ENCODE measurements at regions not wholly inside any gene's neighbourhood (a gene's known extent, or its start where the extent isn't known, plus 50 kb on each side); places are given as distances from the start of the nearest gene placed in this dataset.

- POLR2A ChIA-PET, result no interaction called here
- Histone ChIP-seq H4K20me1 (ENCODE audit: insufficient read depth, low read length) (no peaks in the 10 kb centered on the region), H3K4me1 (ENCODE audit: insufficient read depth, low read length) (no peaks in the 10 kb centered on the region), H3K4me2 (ENCODE audit: low read depth, low read length) (no peak overlapping the region), H3K36me3 (replicated peaks in 1 of 2; ENCODE audit: control insufficient read depth in 1 of 2, insufficient read depth in 2 of 2, low read length in 2 of 2) (no peaks in the 10 kb centered on the region), H3K9me3 (ENCODE audit: low read length) (peaks cover 7% of the 10 kb centered on the region; the same call in 1 of the 2 replicates), H3K79me2 (ENCODE audit: insufficient read depth, low read length) (no peaks in the 10 kb centered on the region), H3K27me3 (ENCODE audit: control insufficient read depth in 1 of 2, insufficient read depth in 2 of 2, low read length in 2 of 2) (no peaks in the 10 kb centered on the region), H3K9ac (ENCODE audit: insufficient read depth, low read depth, low read length) (no peak overlapping the region), H3K27ac (ENCODE audit: extremely low read length, insufficient read depth, low read length) (no peak overlapping the region), H2AFZ (ENCODE audit: low read length) (no peak overlapping the region), H3K4me3 (replicated peaks in 1 of 3; ENCODE audit: insufficient read depth in 1 of 3, low read depth in 2 of 3, low read length in 3 of 3) (no peak overlapping the region)
- ATAC-seq (peak; percentile 88), DNase-seq (ENCODE audit: low spot score) (peak; percentile 25), FAIRE-seq (peak; percentile 40)
- in situ Hi-C loops (cut with HindIII; ENCODE audit: extremely low pct_ligation_motif_present, low pct_unique_long_range_greater_than_20kb), result loop anchor here (5.0 kb wide), 1 partner anchor 129 kb away; no protein-coding TSS in a partner anchor
- BruUV-seq (replicated peaks), result no TSS peak
- intact Hi-C loops (cut with micrococcal nuclease; ENCODE audit: unreplicated experiment), result loop anchor here (1.0 kb wide), 1 partner anchor 129 kb away; no protein-coding TSS in a partner anchor
- WGBS (ENCODE audit: low lambda C conversion rate), result 0% methylated on average over 4 of the region's 6 CpGs
- CTCF ChIA-PET (ENCODE audit: low intra/inter-chr PET ratio, low total read pairs), result interaction anchor here (1.1 to 1.9 kb wide), 3 partner anchors 124 to 135 kb away, joined by 3 to 30 read pairs (median 8); no protein-coding TSS in a partner anchor
- no peak for TF ChIP-seq EED (CRISPR knock-in tag; IDR thresholded peaks at IDR 0.05)
- TF ChIP-seq ZNF766 (CRISPR knock-in tag; IDR thresholded peaks at IDR 0.05; ENCODE audit: borderline replicate concordance), result no peak
- TF ChIP-seq ZSCAN25 (CRISPR knock-in tag; IDR thresholded peaks at IDR 0.05), result no peak
- TF ChIP-seq ZNF441 (CRISPR knock-in tag; IDR thresholded peaks at IDR 0.05; ENCODE audit: borderline replicate concordance), result no peak
- TF ChIP-seq ZNF382 (CRISPR knock-in tag; IDR thresholded peaks at IDR 0.05; ENCODE audit: borderline replicate concordance), result no peak
- TF ChIP-seq JUNB (CRISPR knock-in tag; IDR thresholded peaks at IDR 0.05; ENCODE audit: borderline replicate concordance), result no peak
- no peak for TF ChIP-seq HBP1 (CRISPR knock-in tag; IDR thresholded peaks at IDR 0.05; ENCODE audit: low read depth)
- no peak for TF ChIP-seq ZFYVE20 (CRISPR knock-in tag; IDR thresholded peaks at IDR 0.05; ENCODE audit: borderline replicate concordance, low read depth)
- no peak for TF ChIP-seq ETS1 (CRISPR knock-in tag; IDR thresholded peaks at IDR 0.05)
- TF ChIP-seq AGO1 (IDR thresholded peaks at IDR 0.05; ENCODE audit: low read depth, low read length, poor library complexity, severe bottlenecking), result no peak
- TF ChIP-seq ZNF574 (CRISPR knock-in tag; IDR thresholded peaks at IDR 0.05), result no peak
- TF ChIP-seq ZNF496 (CRISPR knock-in tag; IDR thresholded peaks at IDR 0.05; ENCODE audit: insufficient replicate concordance), result no peak
- TF ChIP-seq RAD21 (CRISPR knock-in tag; IDR thresholded peaks at IDR 0.05), result peak; percentile 48; the same call in 1 of the 2 replicates
- TF ChIP-seq TBL1XR1 (IDR thresholded peaks at IDR 0.05; ENCODE audit: borderline replicate concordance, low read length, partially characterized antibody), result no peak
- TF ChIP-seq STAG1 (CRISPR knock-in tag; IDR thresholded peaks at IDR 0.05), result peak; percentile 84
- TF ChIP-seq SMC3 (IDR thresholded peaks at IDR 0.05; ENCODE audit: low read length), result peak; percentile 71; the same call in 1 of the 2 replicates
- peak; percentile 69 for TF ChIP-seq CTCF (CRISPR knock-in tag; IDR thresholded peaks at IDR 0.05)
Measured at GRCh38 chr15:92226020-92226612, 167.6 kb upstream of the ST8SIA2 start.

Data from HepG2 (cell line).